ENCODE measurements at regions not wholly inside any gene's neighbourhood (a gene's known extent, or its start where the extent isn't known, plus 50 kb on each side); places are given as distances from the start of the nearest gene placed in this dataset.

GRCh38 chr12:24751181-24751580 lies 197.7 kb downstream of the BCAT1 start:
- Histone ChIP-seq H3K4me2 (ENCODE audit: insufficient read depth, low read length) (no peak overlapping the region), H3K4me1 (ENCODE audit: insufficient read depth, low read length) (peaks cover 13% of the 10 kb centered on the region), H3K9me3 (ENCODE audit: low read depth, low read length) (no peaks in the 10 kb centered on the region)

GRCh38 chr12:24750263-24750662 lies 198.6 kb downstream of the BCAT1 start:
- Histone ChIP-seq H3K27me3 (ENCODE audit: insufficient read depth, low read length) (no peaks in the 10 kb centered on the region), H3K79me2 (ENCODE audit: insufficient read depth, low read length) (no peaks in the 10 kb centered on the region), H3K4me2 (ENCODE audit: insufficient read depth, low read length) (no peak overlapping the region), H3K4me1 (ENCODE audit: insufficient read depth, low read length) (peaks cover 8% of the 10 kb centered on the region), H2AFZ (ENCODE audit: low read length) (no peak overlapping the region), H4K20me1 (ENCODE audit: insufficient read depth, low read length) (no peaks in the 10 kb centered on the region), H3K36me3 (ENCODE audit: insufficient read depth, low read length) (no peaks in the 10 kb centered on the region), H3K9me3 (ENCODE audit: low read depth, low read length) (no peaks in the 10 kb centered on the region), H3K4me3 (ENCODE audit: insufficient read depth, low read length) (no peak overlapping the region), H3K27ac (ENCODE audit: low read depth, low read length) (no peak overlapping the region)
- TF ChIP-seq CTCF (IDR thresholded peaks at IDR 0.05; ENCODE audit: extremely low read depth, low read depth, low read length): no peak
- DNase-seq (ENCODE audit: insufficient read length, low spot score, missing footprints): no peak

More at GRCh38 chr12:24751181-24751580, 197.7 kb downstream of the BCAT1 start:
- no peak overlapping the region for H3K4me3 ChIP-seq (ENCODE audit: insufficient read depth, low read length)
- H2AFZ ChIP-seq (ENCODE audit: low read length): no peak overlapping the region
- no peaks in the 10 kb centered on the region for H3K27me3 ChIP-seq (ENCODE audit: insufficient read depth, low read length)
- TF ChIP-seq CTCF (IDR thresholded peaks at IDR 0.05; ENCODE audit: extremely low read depth, low read depth, low read length): no peak
- no peak for DNase-seq (ENCODE audit: insufficient read length, low spot score, missing footprints)
- no peaks in the 10 kb centered on the region for H4K20me1 ChIP-seq (ENCODE audit: insufficient read depth, low read length)
- H3K79me2 ChIP-seq (ENCODE audit: insufficient read depth, low read length): no peaks in the 10 kb centered on the region
- no peaks in the 10 kb centered on the region for H3K36me3 ChIP-seq (ENCODE audit: insufficient read depth, low read length)
- no peak overlapping the region for H3K27ac ChIP-seq (ENCODE audit: low read depth, low read length)

- no peak for TF ChIP-seq CTCF (IDR thresholded peaks at IDR 0.05; ENCODE audit: extremely low read depth, low read depth, low read length)
- no peak overlapping the region for H3K4me2 ChIP-seq (ENCODE audit: insufficient read depth, low read length)
- no peaks in the 10 kb centered on the region for H3K79me2 ChIP-seq (ENCODE audit: insufficient read depth, low read length)
Observed at GRCh38 chr12:24749171-24749570, 199.7 kb downstream of the BCAT1 start.

GRCh38 chr12:24748326-24748725 lies 200.6 kb downstream of the BCAT1 start:
- H3K4me3 ChIP-seq (ENCODE audit: insufficient read depth, low read length): no peak overlapping the region

More at GRCh38 chr12:24749171-24749570, 199.7 kb downstream of the BCAT1 start:
- no peak for DNase-seq (ENCODE audit: insufficient read length, low spot score, missing footprints)
- H3K9me3 ChIP-seq (ENCODE audit: low read depth, low read length): no peaks in the 10 kb centered on the region
- no peak overlapping the region for H3K4me3 ChIP-seq (ENCODE audit: insufficient read depth, low read length)
- no peaks in the 10 kb centered on the region for H3K36me3 ChIP-seq (ENCODE audit: insufficient read depth, low read length)
- no peaks in the 10 kb centered on the region for H3K4me1 ChIP-seq (ENCODE audit: insufficient read depth, low read length)
- H3K27me3 ChIP-seq (ENCODE audit: insufficient read depth, low read length): no peaks in the 10 kb centered on the region
- no peak overlapping the region for H2AFZ ChIP-seq (ENCODE audit: low read length)
- no peaks in the 10 kb centered on the region for H4K20me1 ChIP-seq (ENCODE audit: insufficient read depth, low read length)
- H3K27ac ChIP-seq (ENCODE audit: low read depth, low read length): no peak overlapping the region

More at GRCh38 chr12:24748326-24748725, 200.6 kb downstream of the BCAT1 start:
- H2AFZ ChIP-seq (ENCODE audit: low read length): peak overlapping the region; percentile 30
- H3K27ac ChIP-seq (ENCODE audit: low read depth, low read length): no peak overlapping the region
- no peak for DNase-seq (ENCODE audit: insufficient read length, low spot score, missing footprints)
- no peaks in the 10 kb centered on the region for H3K4me1 ChIP-seq (ENCODE audit: insufficient read depth, low read length)
- H3K36me3 ChIP-seq (ENCODE audit: insufficient read depth, low read length): no peaks in the 10 kb centered on the region
- H3K79me2 ChIP-seq (ENCODE audit: insufficient read depth, low read length): no peaks in the 10 kb centered on the region
- no peaks in the 10 kb centered on the region for H4K20me1 ChIP-seq (ENCODE audit: insufficient read depth, low read length)
- no peak for TF ChIP-seq CTCF (IDR thresholded peaks at IDR 0.05; ENCODE audit: extremely low read depth, low read depth, low read length)
- no peak overlapping the region for H3K4me2 ChIP-seq (ENCODE audit: insufficient read depth, low read length)
- H3K9me3 ChIP-seq (ENCODE audit: low read depth, low read length): no peaks in the 10 kb centered on the region
- no peaks in the 10 kb centered on the region for H3K27me3 ChIP-seq (ENCODE audit: insufficient read depth, low read length)
